HG02763 (cell line): ENCODE measurements at regions not wholly inside any gene's neighbourhood (a gene's known extent, or its start where the extent isn't known, plus 50 kb on each side); places are given as distances from the start of the nearest gene placed in this dataset.
"Not testable (repeated sequence)": the region's sequence is repeated elsewhere in the genome, so short reads cannot be mapped to it uniquely, and the experiment has no call there.

Experiments used
- ATAC-seq: cut with Tn5 transposase; IDR thresholded peaks from one replicate; pipeline ENCODE4 v1.9.1; 2021; ENCODE audit warnings: mild to moderate bottlenecking, moderate library complexity; ENCODE audit not compliant: unreplicated experiment

DNA sequence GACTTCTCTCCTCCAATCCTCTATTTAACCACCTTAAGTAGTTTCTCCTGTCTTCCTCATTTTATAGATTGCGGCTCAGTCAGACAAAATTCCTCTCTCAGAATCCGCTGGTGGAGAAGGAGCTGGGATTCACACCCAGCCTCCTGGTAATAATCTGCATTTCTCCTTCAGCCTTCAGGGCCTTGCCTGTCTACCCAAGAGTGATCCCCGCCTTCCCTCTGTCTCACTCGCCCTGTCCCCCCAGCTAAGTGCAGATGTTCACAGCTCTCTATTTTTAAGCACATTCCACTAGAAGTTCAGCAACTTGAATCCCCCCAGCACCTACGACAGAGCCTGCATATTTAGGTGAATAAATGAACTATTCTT, 212.5 kb upstream of the HAAO start:
- no peak for ATAC-seq

- not testable (repeated sequence) for ATAC-seq
These were observed 211.9 kb upstream of the HAAO start for GRCh38 chr2:43004126-43004865.

- ATAC-seq = no peak
These were observed 211.3 kb upstream of the HAAO start for GRCh38 chr2:43003702-43004101.

DNA sequence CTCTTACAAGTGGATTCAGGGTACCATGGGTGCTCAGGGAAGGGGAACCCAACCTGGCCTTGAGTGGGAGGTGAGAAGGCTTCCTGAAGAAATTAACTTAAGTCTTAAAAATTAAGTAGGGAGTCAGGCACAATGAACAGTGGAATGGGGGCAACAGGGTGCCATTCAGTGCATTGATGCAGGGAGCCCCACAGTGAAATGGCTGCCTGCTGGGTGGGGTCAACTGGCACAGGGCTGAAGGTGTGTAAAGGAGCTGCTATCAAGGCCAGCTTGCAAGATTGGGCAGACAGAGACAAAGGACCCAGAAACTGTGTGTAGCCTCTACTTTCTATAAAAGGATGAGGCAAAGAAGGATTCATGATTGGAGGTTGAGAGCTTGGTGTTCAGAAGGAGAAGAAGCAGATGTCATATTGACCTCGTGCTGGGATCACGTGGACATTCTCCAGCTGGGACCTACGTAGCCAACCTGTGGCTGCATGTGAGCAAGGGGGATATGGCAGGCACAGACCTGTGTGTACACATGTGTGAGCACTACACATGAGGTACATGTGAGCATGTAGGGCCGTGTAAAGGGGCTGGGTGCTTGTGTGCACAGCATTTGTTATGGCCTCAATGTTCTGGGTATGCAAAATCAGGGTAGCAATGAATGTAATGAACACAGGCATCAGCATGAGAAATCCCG, 209.5 kb upstream of the HAAO start:
- no peak for ATAC-seq

- no peak for ATAC-seq
These were observed 208.6 kb upstream of the HAAO start for GRCh38 chr2:43001055-43001378.

GRCh38 chr2:43000242-43001054, 208.1 kb upstream of the HAAO start:
- peak; percentile 47 for ATAC-seq

GRCh38 chr2:42999856-43000241, 207.5 kb upstream of the HAAO start:
- ATAC-seq = no peak

- ATAC-seq = no peak
These were observed 207.0 kb upstream of the HAAO start for GRCh38 chr2:42999391-42999841.

GRCh38 chr2:42998721-42999120, 206.3 kb upstream of the HAAO start:
- ATAC-seq = no peak

DNA sequence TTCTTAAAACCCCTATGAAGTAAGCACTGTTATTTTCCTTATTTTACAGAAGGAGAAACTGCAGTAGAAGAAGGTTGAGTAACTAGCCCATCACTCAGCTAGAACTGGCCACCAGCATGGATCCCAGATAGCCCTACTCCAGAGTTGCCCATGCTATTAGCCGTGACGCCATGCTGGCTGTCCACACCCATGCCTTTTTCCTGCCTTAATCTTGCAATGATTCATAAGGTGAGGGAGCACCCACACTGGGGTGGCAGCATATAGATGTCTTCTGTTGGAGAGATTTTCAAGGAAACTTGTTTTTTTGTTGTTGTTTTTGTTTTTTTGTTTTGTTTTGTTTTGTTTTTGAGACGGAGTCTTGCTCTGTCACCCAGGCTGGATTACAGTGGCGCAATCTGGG, 204.1 kb upstream of the HAAO start:
- ATAC-seq = no peak

DNA sequence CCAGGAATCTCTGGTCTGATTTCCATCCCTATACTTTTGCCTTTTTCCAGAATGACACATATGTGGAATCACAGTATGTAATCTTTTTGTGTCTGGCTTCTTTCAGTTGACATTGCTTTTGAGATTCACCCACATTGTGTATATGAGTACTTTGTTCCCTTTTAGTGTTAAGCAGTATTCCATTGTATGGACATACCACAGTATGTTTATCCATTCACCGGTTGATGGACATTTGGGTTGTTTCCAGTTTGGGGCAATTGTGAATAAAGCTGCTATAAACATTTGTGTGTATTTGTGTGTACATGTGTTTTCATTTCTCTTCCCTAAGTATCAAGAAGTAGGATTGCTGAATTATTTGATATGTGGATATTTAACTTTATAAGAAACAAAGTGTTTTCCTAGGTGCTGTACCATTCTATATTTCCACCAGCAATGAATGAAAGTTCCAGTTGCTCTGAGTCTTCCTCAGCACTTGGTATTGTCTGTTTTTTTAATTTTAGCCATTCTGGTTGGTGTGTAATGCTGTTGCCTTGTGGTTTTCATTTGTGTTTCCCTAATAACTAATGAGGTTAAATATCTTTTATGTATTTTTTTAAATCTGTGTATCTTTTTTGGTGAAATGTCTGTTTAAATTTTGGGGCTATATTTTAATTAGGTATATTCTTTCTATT, 203.5 kb upstream of the HAAO start:
- no peak for ATAC-seq

DNA sequence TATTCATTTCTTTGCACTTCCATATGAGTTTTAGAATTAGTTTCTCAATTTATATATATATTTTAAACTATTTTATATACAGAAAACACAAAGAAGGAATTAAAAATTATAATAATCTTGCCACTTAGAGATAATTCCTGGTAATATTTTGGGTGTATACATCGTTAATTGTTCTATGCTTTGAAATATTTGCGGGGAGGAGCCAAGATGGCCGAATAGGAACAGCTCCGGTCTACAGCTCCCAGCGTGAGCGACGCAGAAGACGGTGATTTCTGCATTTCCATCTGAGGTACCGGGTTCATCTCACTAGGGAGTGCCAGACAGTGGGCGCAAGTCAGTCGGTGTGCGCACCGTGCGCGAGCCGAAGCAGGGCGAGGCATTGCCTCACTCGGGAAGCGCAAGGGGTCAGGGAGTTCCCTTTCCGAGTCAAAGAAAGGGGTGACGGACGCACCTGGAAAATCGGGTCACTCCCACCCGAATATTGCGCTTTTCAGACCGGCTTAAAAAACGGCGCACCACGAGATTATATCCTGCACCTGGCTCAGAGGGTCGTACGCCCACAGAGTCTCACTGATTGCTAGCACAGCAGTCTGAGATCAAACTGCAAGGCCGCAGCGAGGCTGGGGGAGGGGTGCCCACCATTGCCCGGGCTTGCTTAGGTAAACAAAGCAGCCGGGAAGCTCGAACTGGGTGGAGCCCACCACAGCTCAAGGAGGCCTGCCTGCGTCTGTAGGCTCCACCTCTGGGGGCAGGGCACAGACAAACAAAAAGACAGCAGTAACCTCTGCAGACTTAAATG, 197.1 kb upstream of the HAAO start:
- not testable (repeated sequence) for ATAC-seq

DNA sequence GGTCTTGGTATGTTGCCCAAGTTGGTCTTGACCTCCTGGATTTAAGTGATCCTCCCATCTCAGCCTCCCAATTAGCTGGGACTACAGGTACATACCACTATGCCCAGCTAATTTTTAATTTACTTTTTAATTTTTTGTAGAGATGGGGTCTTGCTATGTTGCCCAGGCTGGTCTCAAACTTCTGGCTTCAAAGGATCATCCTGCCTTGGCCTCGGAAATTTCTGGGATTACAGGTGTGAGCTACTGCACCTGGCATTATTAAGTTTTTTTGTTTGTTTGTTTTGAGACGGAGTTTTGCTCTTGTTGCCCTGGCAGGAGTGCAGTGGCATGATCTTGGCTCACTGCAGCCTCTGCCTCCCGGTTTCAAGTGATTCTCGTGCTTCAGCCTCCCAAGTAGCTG, 195.7 kb upstream of the HAAO start:
- ATAC-seq = not testable (repeated sequence)

DNA sequence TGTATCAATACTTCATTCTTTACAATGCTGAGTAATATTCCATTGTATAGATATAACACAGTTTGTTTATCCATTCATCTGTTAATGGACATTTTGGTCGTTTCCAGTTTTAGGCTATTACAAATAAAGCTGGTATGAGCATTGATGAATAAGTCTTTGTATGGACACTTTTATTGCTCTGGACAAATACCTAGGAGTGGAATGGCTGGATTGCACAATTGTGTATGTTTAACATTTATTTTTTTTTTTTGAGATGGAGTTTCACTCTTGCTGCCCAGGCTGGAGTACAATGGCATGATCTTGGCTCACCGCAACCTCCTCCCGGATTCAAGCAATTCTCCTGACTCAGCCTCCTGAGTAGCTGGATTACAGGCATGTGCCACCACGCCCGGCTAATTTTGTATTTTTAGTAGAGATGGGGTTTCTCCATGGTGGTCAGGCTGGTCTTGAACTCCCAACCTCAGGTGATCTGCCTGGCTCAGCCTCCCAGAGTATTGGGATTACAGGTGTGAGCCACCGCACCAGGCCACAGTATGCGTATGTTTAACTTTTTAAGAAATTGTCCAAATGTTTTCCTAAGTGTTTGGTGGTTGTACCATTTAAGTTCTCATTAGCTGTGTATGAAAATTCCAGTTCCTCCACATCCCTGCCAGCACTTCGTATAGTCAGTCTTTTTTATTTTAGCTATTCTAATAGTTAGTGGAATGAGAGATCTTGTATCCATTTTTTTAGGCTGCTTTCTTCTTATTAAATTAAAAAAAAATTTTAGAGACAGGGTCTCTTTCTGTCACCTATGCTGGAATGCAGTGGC, 194.9 kb upstream of the HAAO start:
- ATAC-seq = no peak

DNA sequence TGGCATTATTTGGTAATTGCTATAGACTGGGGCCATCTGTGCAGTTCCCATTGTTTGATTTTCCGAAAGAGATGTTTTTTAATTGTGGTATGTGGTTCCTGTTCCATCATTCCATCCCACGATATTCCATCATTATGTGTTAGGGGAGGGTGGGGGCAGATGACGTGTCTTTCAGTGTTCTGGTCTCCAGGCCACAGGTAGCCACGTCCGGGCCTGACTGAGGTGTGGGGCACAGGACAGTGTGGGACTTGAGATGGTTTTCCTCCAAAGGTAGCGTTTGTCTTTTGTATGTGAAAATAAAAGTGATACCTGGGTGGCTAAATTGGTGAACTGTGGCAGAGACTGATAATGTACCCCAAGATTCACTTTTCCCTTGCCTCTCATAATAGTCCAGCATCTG, 192.2 kb upstream of the HAAO start:
- no peak for ATAC-seq

- ATAC-seq = no peak
These were observed 191.7 kb upstream of the HAAO start for GRCh38 chr2:42984081-42984480.

DNA sequence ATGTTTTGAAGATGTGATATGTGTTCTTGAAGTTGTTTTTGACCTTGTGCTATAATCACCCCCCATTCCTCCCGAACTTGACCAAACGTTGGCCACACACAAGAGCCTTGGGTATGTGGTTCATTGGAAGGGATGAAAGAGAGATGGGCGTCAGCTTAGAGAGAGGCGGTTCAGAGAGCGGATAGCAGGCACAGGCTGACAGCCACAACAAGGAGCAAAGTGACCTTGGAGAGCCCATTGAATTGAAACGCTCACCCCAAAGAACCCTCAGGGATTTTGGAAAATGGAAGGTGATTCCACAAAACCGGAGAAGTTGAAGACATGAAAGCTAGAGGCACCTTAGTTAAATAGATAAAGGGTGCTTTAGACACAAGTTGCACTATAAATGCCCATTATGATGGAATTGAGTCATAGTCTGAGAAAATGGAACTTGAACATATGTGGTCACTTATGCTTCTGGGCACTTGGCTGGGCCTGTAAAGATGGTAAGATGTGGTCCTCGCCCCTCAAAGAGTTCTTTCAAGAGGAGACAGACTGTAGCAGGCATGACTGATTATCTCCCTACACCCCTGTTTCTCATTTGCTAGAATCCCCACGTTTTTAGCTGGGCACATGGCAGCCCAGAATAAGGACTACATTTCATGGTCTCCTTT, 188.5 kb upstream of the HAAO start:
- no peak for ATAC-seq

- no peak for ATAC-seq
These were observed 187.7 kb upstream of the HAAO start for GRCh38 chr2:42979870-42980763.
